ENCODE measurements at regions not wholly inside any gene's neighbourhood (a gene's known extent, or its start where the extent isn't known, plus 50 kb on each side); places are given as distances from the start of the nearest gene placed in this dataset.

DNA sequence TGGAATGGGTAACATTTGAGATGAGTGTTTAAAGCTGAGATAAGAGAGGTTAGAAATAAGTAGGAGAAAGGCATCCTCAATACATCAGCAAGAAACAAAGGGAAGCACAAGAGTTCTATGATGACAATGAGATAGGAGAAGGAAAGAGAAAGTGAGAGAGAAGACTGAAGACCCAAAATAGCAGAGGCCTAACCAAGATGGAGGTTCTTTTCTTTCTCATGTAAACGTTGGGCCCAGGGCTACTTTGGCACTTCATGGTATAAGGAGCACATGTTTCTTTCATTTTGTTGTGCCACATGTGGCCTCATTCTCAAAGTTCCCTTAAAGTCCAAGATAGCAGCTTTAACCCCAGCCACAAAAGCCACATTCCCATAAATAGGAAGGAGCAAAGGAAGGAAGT is 120.5 kb upstream of the RMST start:
- dilution Hi-C loops (cut with MboI; ENCODE audit: extremely low pct_ligation_motif_present, low sequenced_read_pairs), result no loop called here
- no peak for DNase-seq (ENCODE audit: low read depth, low spot score)
- H3K27me3 ChIP-seq (ENCODE audit: control insufficient read depth, extremely low read depth, insufficient read depth, low read length), result no peaks in the 10 kb centered on the region
- FAIRE-seq, result no peak
- no peak overlapping the region for H3K27ac ChIP-seq (ENCODE audit: control insufficient read depth, insufficient read depth, low read length)
- H3K9ac ChIP-seq (ENCODE audit: control insufficient read depth, extremely low read depth, insufficient read depth, low read length), result no peak overlapping the region
- H3K79me2 ChIP-seq (ENCODE audit: control insufficient read depth, insufficient read depth, low read length), result no peaks in the 10 kb centered on the region
- no peak overlapping the region for H3K4me3 ChIP-seq (ENCODE audit: control insufficient read depth in 2 of 3, extremely low read depth in 1 of 3, insufficient read depth in 2 of 3, low read depth in 1 of 3, low read length in 3 of 3)
- H3K9me3 ChIP-seq (ENCODE audit: control insufficient read depth, low read depth, low read length), result no peaks in the 10 kb centered on the region
- H3K36me3 ChIP-seq (ENCODE audit: control insufficient read depth in 2 of 2, extremely low read depth in 1 of 2, insufficient read depth in 2 of 2, low read length in 2 of 2), result no peaks in the 10 kb centered on the region
- no peaks in the 10 kb centered on the region for H3K4me1 ChIP-seq (ENCODE audit: control insufficient read depth, extremely low read depth, insufficient read depth, low read length)
- H4K20me1 ChIP-seq (ENCODE audit: control insufficient read depth, extremely low read depth, insufficient read depth, low read length), result no peaks in the 10 kb centered on the region
- no peak overlapping the region for H3K4me2 ChIP-seq (ENCODE audit: control insufficient read depth, extremely low read depth, insufficient read depth, low read depth, low read length)
- H3K9me1 ChIP-seq (ENCODE audit: control insufficient read depth, extremely low read depth, insufficient read depth, low read length), result no peaks in the 10 kb centered on the region
- TF ChIP-seq EZH2 (IDR thresholded peaks at IDR 0.05; ENCODE audit: low read length), result no peak
- TF ChIP-seq, protein P1, sequence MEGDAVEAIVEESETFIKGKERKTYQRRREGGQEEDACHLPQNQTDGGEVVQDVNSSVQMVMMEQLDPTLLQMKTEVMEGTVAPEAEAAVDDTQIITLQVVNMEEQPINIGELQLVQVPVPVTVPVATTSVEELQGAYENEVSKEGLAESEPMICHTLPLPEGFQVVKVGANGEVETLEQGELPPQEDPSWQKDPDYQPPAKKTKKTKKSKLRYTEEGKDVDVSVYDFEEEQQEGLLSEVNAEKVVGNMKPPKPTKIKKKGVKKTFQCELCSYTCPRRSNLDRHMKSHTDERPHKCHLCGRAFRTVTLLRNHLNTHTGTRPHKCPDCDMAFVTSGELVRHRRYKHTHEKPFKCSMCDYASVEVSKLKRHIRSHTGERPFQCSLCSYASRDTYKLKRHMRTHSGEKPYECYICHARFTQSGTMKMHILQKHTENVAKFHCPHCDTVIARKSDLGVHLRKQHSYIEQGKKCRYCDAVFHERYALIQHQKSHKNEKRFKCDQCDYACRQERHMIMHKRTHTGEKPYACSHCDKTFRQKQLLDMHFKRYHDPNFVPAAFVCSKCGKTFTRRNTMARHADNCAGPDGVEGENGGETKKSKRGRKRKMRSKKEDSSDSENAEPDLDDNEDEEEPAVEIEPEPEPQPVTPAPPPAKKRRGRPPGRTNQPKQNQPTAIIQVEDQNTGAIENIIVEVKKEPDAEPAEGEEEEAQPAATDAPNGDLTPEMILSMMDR (optimal IDR thresholded peaks at IDR 0.05 in 1 of 3, IDR thresholded peaks at IDR 0.05 in 1 of 3, conservative IDR thresholded peaks at IDR 0.05 in 1 of 3; ENCODE audit: extremely low read depth in 1 of 3, insufficient read depth in 2 of 3, low read length in 3 of 3), result no peak
- no peak overlapping the region for H2AFZ ChIP-seq (ENCODE audit: control insufficient read depth, low read length)

DNA sequence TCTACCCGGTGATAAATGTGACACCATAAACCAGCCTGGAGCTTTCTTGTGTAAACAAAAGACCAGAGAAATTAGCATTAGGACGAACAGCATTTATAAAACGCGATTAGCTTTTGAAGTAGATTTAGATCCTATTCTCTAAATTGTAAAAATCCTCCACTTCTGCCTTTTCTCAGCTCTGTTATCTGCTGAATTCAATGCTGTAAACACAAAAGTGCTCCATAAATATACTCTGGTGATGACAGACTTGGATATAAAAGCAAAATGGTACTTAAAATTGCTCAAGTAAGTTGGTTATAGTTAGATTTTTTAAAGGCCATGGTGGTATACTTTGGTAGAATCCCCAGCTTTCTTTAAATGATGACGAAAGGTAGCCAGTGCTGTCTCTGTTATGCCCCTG is 114.6 kb upstream of the RMST start:
- TF ChIP-seq EZH2 (IDR thresholded peaks at IDR 0.05; ENCODE audit: low read length), result no peak
- TF ChIP-seq, protein P1 (optimal IDR thresholded peaks at IDR 0.05 in 1 of 3, IDR thresholded peaks at IDR 0.05 in 1 of 3, conservative IDR thresholded peaks at IDR 0.05 in 1 of 3; ENCODE audit: extremely low read depth in 1 of 3, insufficient read depth in 2 of 3, low read length in 3 of 3), result no peak
- Histone ChIP-seq H3K36me3 (ENCODE audit: control insufficient read depth in 2 of 2, extremely low read depth in 1 of 2, insufficient read depth in 2 of 2, low read length in 2 of 2) (no peaks in the 10 kb centered on the region), H3K4me2 (ENCODE audit: control insufficient read depth, extremely low read depth, insufficient read depth, low read depth, low read length) (no peak overlapping the region), H3K4me1 (ENCODE audit: control insufficient read depth, extremely low read depth, insufficient read depth, low read length) (no peaks in the 10 kb centered on the region), H2AFZ (ENCODE audit: control insufficient read depth, low read length) (no peak overlapping the region), H4K20me1 (ENCODE audit: control insufficient read depth, extremely low read depth, insufficient read depth, low read length) (no peaks in the 10 kb centered on the region), H3K9ac (ENCODE audit: control insufficient read depth, extremely low read depth, insufficient read depth, low read length) (no peak overlapping the region), H3K27ac (ENCODE audit: control insufficient read depth, insufficient read depth, low read length) (no peak overlapping the region), H3K4me3 (ENCODE audit: control insufficient read depth in 2 of 3, extremely low read depth in 1 of 3, insufficient read depth in 2 of 3, low read depth in 1 of 3, low read length in 3 of 3) (no peak overlapping the region), H3K27me3 (ENCODE audit: control insufficient read depth, extremely low read depth, insufficient read depth, low read length) (no peaks in the 10 kb centered on the region), H3K79me2 (ENCODE audit: control insufficient read depth, insufficient read depth, low read length) (no peaks in the 10 kb centered on the region), H3K9me1 (ENCODE audit: control insufficient read depth, extremely low read depth, insufficient read depth, low read length) (no peaks in the 10 kb centered on the region), H3K9me3 (ENCODE audit: control insufficient read depth, low read depth, low read length) (no peaks in the 10 kb centered on the region)
- no peak for DNase-seq (ENCODE audit: low read depth, low spot score)
- dilution Hi-C loops (cut with MboI; ENCODE audit: extremely low pct_ligation_motif_present, low sequenced_read_pairs), result no loop called here
- no peak for FAIRE-seq
